K562 (cell line): ENCODE measurements at regions not wholly inside any gene's neighbourhood (a gene's known extent, or its start where the extent isn't known, plus 50 kb on each side); places are given as distances from the start of the nearest gene placed in this dataset.

Experiments
- ATAC-seq: fragments of 200-7000 bp; cut with Tn5 transposase; 3 replicates; pipeline ENCODE4 v1.9.1; 2020; ENCODE audit warnings: moderate library complexity
- BruUV-seq: library from RNA; stranded (reverse); fragments of 400-500 nt; replicated peaks from 2 replicates; lab custom pipeline; 2021; lab: Mats Ljungman, UMichigan
- CTCF ChIA-PET: fragments of 300-600 bp; formaldehyde crosslinking; extraction: SDS; loops from one replicate; lab custom pipeline; 2021; ENCODE audit warnings: low intra/inter-chr PET ratio; lab: Yijun Ruan, JAX
- POLR2A ChIA-PET: fragments of 300-600, 350-650 bp; sonication (Branson Sonifier 250); formaldehyde crosslinking; extraction: SDS; loops from one replicate; lab custom pipeline; 2021; ENCODE audit warnings: antibody characterized with exemption, inconsistent platforms; lab: Yijun Ruan, JAX
- DNase-seq, 4 experiments: peaks; one replicate each; pipeline versions ENCODE4 v3.0.0 to v3.0.0-alpha.2; 2011 to 2018; ENCODE audit warnings: low spot score in 3 of 4, mixed read lengths in 3 of 4; ENCODE audit errors: extremely low read depth in 1 of 4
- FAIRE-seq: peaks from 2 replicates; lab custom pipeline; 2011; peaks lifted over from hg19 to GRCh38; lab: Jason Lieb, UNC
- H2AFZ ChIP-seq: 2 replicates; pipeline ENCODE4 v1.6.0; 2011; ENCODE audit warnings: low read depth, low read length, control low read depth, inconsistent platforms
- H3K27ac ChIP-seq: fragments of 200-600 bp; 3 replicates; pipeline ENCODE4 v1.8.0; 2011; ENCODE audit warnings: low read depth, mild to moderate bottlenecking, control low read depth, inconsistent platforms, low read length, moderate library complexity, mixed read lengths; ENCODE audit errors: extremely low read depth
- H3K27me3 ChIP-seq, 2 experiments: fragments of 300-600 bp in 1 of 2; 2 replicates in 1 of 2; 3 replicates in 1 of 2; pipeline versions ENCODE4 v1.6.0 to v1.8.0; 2011; ENCODE audit warnings: inconsistent platforms in 2 of 2, low read length in 2 of 2, mild to moderate bottlenecking in 1 of 2, mixed read lengths in 1 of 2, moderate library complexity in 1 of 2; ENCODE audit not compliant: control insufficient read depth in 2 of 2, insufficient read depth in 2 of 2
- H3K36me3 ChIP-seq: fragments of 300-600 bp; 3 replicates; pipeline ENCODE4 v1.8.0; 2011; ENCODE audit warnings: mild to moderate bottlenecking, low read length, inconsistent platforms; ENCODE audit not compliant: control insufficient read depth, insufficient read depth
- H3K4me1 ChIP-seq, 2 experiments: fragments of 200-600 bp in 1 of 2; replicated peaks in 1 of 2; 2 replicates in 1 of 2; 3 replicates in 1 of 2; pipeline versions ENCODE4 v1.5.1 to v1.8.0; 2011; ENCODE audit warnings: inconsistent platforms in 2 of 2, low read length in 2 of 2, mild to moderate bottlenecking in 1 of 2, mixed read lengths in 1 of 2, moderate library complexity in 1 of 2; ENCODE audit not compliant: control insufficient read depth in 2 of 2, insufficient read depth in 2 of 2
- H3K4me2 ChIP-seq: 2 replicates; pipeline ENCODE4 v1.6.1; 2011; ENCODE audit warnings: low read length, control low read depth, inconsistent platforms, mixed read lengths; ENCODE audit not compliant: insufficient read depth
- H3K4me3 ChIP-seq: fragments of 200-600 bp; sonication (generic), shearing (Covaris generic); 2 replicates; pipeline ENCODE4 v1.5.1; 2016; ENCODE audit warnings: control low read depth, inconsistent platforms
- H3K79me2 ChIP-seq: fragments of 200-600 bp; 3 replicates; pipeline ENCODE4 v1.8.0; 2011; ENCODE audit warnings: low read length, inconsistent platforms; ENCODE audit not compliant: control insufficient read depth, insufficient read depth
- H3K9ac ChIP-seq, 2 experiments: 2 replicates each; pipeline versions ENCODE4 v1.6.0 to v1.6.1; 2011; ENCODE audit warnings: low read depth in 2 of 2, low read length in 2 of 2, control low read depth in 1 of 2, inconsistent platforms in 1 of 2, mild to moderate bottlenecking in 1 of 2, mixed read lengths in 1 of 2; ENCODE audit not compliant: insufficient read depth in 1 of 2
- H3K9me1 ChIP-seq: one replicate; pipeline ENCODE4 v1.6.0; 2011; ENCODE audit warnings: inconsistent platforms, mild to moderate bottlenecking, low read length, moderate library complexity; ENCODE audit not compliant: control insufficient read depth, insufficient read depth
- H3K9me3 ChIP-seq: replicated peaks from 2 replicates; pipeline ENCODE4 v1.5.1; 2011; ENCODE audit warnings: low read depth, low read length, inconsistent platforms; ENCODE audit not compliant: control insufficient read depth, insufficient read depth
- H4K20me1 ChIP-seq: replicated peaks from 2 replicates; pipeline ENCODE4 v1.6.1; 2011; ENCODE audit warnings: low read length, inconsistent platforms, mixed read lengths; ENCODE audit not compliant: control insufficient read depth, insufficient read depth
- ATF2 ChIP-seq: sonication (generic); formaldehyde crosslinking; IDR thresholded peaks from 2 replicates; pipeline ENCODE4 v1.8.1; 2022; ENCODE audit warnings: missing genetic modification reagents
- BRF2 ChIP-seq: IDR thresholded peaks from 3 replicates; pipeline ENCODE4 v1.6.1; 2011; ENCODE audit warnings: borderline replicate concordance, mild to moderate bottlenecking; ENCODE audit not compliant: insufficient read length, insufficient read depth
- E2F3 ChIP-seq: fragments of 250-450 bp; sonication (Bioruptor Pico); IDR thresholded peaks from 2 replicates; pipeline ENCODE4 v1.4.0; 2020; ENCODE audit warnings: mild to moderate bottlenecking
- ELF1 ChIP-seq: fragments of 200-800 bp; sonication (Bioruptor generic); IDR thresholded peaks from 2 replicates; pipeline ENCODE4 v1.6.1; 2016; ENCODE audit warnings: missing genetic modification characterization, missing compliant biosample characterization
- FOXA1 ChIP-seq: fragments of 450-650 bp; IDR thresholded peaks from 2 replicates; pipeline ENCODE4 v1.6.1; 2016; ENCODE audit warnings: mild to moderate bottlenecking, borderline replicate concordance
- HDAC3 ChIP-seq: fragments of 450-650 bp; IDR thresholded peaks from 2 replicates; pipeline ENCODE4 v1.6.1; 2018; ENCODE audit warnings: borderline replicate concordance, mild to moderate bottlenecking, moderate library complexity; ENCODE audit not compliant: partially characterized antibody
- MCM5 ChIP-seq: fragments of 450-650 bp; IDR thresholded peaks from 2 replicates; pipeline ENCODE4 v1.6.1; 2016; ENCODE audit warnings: low read depth
- PPARD ChIP-seq: fragments of 250-450 bp; sonication (Bioruptor Pico); IDR thresholded peaks from 2 replicates; pipeline ENCODE4 v1.8.0; 2022; ENCODE audit warnings: inconsistent platforms, mild to moderate bottlenecking, moderate library complexity
- PRMT5 ChIP-seq: sonication (generic); formaldehyde crosslinking; IDR thresholded peaks from 2 replicates; pipeline ENCODE4 v1.5.0; 2020; ENCODE audit warnings: missing genetic modification reagents
- RBBP5 ChIP-seq: fragments of 200-600 bp; sonication (generic); IDR thresholded peaks from 2 replicates; pipeline ENCODE4 v1.6.1; 2012; ENCODE audit warnings: borderline replicate concordance, mild to moderate bottlenecking, low read length, control low read depth, inconsistent platforms; ENCODE audit not compliant: insufficient read depth, poor library complexity, severe bottlenecking
- TBP ChIP-seq: optimal IDR thresholded peaks from 2 replicates; pipeline ENCODE3; 2011; ENCODE audit warnings: low read depth, low read length, improper control_type of control experiment
- ZNF23 ChIP-seq: fragments of 250-450 bp; sonication (Bioruptor Pico); IDR thresholded peaks from 2 replicates; pipeline ENCODE4 v1.4.0; 2020; ENCODE audit warnings: mild to moderate bottlenecking
- ZNF274 ChIP-seq: IDR thresholded peaks from 2 replicates; pipeline ENCODE4 v1.6.1; 2011; ENCODE audit warnings: low read depth, mild to moderate bottlenecking, low read length, moderate library complexity, borderline replicate concordance
- ZNF584 ChIP-seq: fragments of 200-800 bp; sonication (Bioruptor generic); IDR thresholded peaks from 2 replicates; pipeline ENCODE4 v1.6.1; 2016; ENCODE audit warnings: low read depth, mild to moderate bottlenecking, missing genetic modification characterization, missing compliant biosample characterization
- ZNF609 ChIP-seq: sonication (generic); formaldehyde crosslinking; IDR thresholded peaks from 2 replicates; pipeline ENCODE4 v1.8.1; 2023; ENCODE audit warnings: missing genetic modification reagents, mild to moderate bottlenecking, borderline replicate concordance
- WGBS: fragments of 100-300 bp; shearing (Covaris generic); methylation state at CpG from one replicate; pipeline ENCODE4 v1.1.6; 2016; ENCODE audit warnings: low coverage, mixed read lengths; ENCODE audit not compliant: insufficient coverage; ENCODE audit errors: missing lambda C conversion rate; 5-methylcytosine and 5-hydroxymethylcytosine counted together
- in situ Hi-C: fragments of 300-500 bp; cut with MboI; formaldehyde crosslinking; loops from 4 replicates; pipeline ENCODE4 v1.15.0; 2018; ENCODE audit warnings: inconsistent platforms, mixed read lengths
- intact Hi-C: fragments of 100-400 bp; cut with micrococcal nuclease; formaldehyde crosslinking; loops from 2 replicates; pipeline ENCODE4 v1.14.2; 2022

- WGBS: 67% methylated on average over 1 of the region's 1 CpG
- H3K9ac ChIP-seq: no peak overlapping the region
- H2AFZ ChIP-seq: no peak overlapping the region
- H3K9me3 ChIP-seq: no peaks in the 10 kb centered on the region
- no peaks in the 10 kb centered on the region for H3K27me3 ChIP-seq
- no peak overlapping the region for H3K27ac ChIP-seq
- intact Hi-C loops (no loop called here), in situ Hi-C loops (no loop called here)
- FAIRE-seq (no peak), ATAC-seq (no peak), DNase-seq (no peak)
- CTCF ChIA-PET: no interaction called here
- BruUV-seq: no TSS peak
- POLR2A ChIA-PET: no interaction called here
- peaks cover 2% of the 10 kb centered on the region for H3K9me1 ChIP-seq
- H3K79me2 ChIP-seq: no peaks in the 10 kb centered on the region
- no peaks in the 10 kb centered on the region for H4K20me1 ChIP-seq
- H3K4me1 ChIP-seq: no peaks in the 10 kb centered on the region
- no peak overlapping the region for H3K4me3 ChIP-seq
- no peaks in the 10 kb centered on the region for H3K36me3 ChIP-seq
- no peak overlapping the region for H3K4me2 ChIP-seq
- TF ChIP-seq ATF2: no peak
- TF ChIP-seq MCM5: no peak
- TF ChIP-seq ZNF23 (CRISPR knock-in tag): no peak
- no peak for TF ChIP-seq PPARD (CRISPR knock-in tag)
- no peak for TF ChIP-seq BRF2
- no peak for TF ChIP-seq FOXA1
- TF ChIP-seq ZNF609 (CRISPR knock-in tag): no peak
- TF ChIP-seq ZNF584 (CRISPR knock-in tag): no peak
- no peak for TF ChIP-seq RBBP5
- TF ChIP-seq E2F3: no peak
- TF ChIP-seq PRMT5 (CRISPR knock-in tag): no peak
- no peak for TF ChIP-seq ELF1 (tag)
- TF ChIP-seq ZNF274: no peak
- no peak for TF ChIP-seq TBP
- TF ChIP-seq HDAC3: no peak
These were observed 80.5 kb upstream of the GRK3 start for GRCh38 chr22:25483931-25484330.
